Gastroesophageal sphincter (tissue), 3 donors: ENCODE measurements at regions not wholly inside any gene's neighbourhood (a gene's known extent, or its start where the extent isn't known, plus 50 kb on each side); places are given as distances from the start of the nearest gene placed in this dataset.

Experiments
- POLR2AphosphoS5 ChIP-seq: sonication (generic); formaldehyde crosslinking; IDR thresholded peaks from one replicate; pipeline ENCODE4 v1.6.1; 2017; ENCODE audit warnings: antibody characterized with exemption
- TF ChIP-seq, protein P1 (sequence below), 4 experiments: fragments of 200-600 bp in 2 of 4; fragments of 450-650 bp in 2 of 4; sonication (generic) in 1 of 4; IDR thresholded peaks; one replicate each; pipeline ENCODE4 v1.5.1; 2017 to 2019; ENCODE audit warnings: antibody characterized with exemption in 4 of 4, mild to moderate bottlenecking in 2 of 4, moderate library complexity in 2 of 4

- TF ChIP-seq, protein P1, sequence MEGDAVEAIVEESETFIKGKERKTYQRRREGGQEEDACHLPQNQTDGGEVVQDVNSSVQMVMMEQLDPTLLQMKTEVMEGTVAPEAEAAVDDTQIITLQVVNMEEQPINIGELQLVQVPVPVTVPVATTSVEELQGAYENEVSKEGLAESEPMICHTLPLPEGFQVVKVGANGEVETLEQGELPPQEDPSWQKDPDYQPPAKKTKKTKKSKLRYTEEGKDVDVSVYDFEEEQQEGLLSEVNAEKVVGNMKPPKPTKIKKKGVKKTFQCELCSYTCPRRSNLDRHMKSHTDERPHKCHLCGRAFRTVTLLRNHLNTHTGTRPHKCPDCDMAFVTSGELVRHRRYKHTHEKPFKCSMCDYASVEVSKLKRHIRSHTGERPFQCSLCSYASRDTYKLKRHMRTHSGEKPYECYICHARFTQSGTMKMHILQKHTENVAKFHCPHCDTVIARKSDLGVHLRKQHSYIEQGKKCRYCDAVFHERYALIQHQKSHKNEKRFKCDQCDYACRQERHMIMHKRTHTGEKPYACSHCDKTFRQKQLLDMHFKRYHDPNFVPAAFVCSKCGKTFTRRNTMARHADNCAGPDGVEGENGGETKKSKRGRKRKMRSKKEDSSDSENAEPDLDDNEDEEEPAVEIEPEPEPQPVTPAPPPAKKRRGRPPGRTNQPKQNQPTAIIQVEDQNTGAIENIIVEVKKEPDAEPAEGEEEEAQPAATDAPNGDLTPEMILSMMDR (IDR thresholded peaks at IDR 0.05), result no peak
- TF ChIP-seq POLR2AphosphoS5, result no peak
Observed at GRCh38 chr11:119982517-119983239, 155.2 kb downstream of the TRIM29 start.
